HEK293T (cell line): ENCODE measurements at regions not wholly inside any gene's neighbourhood (a gene's known extent, or its start where the extent isn't known, plus 50 kb on each side); places are given as distances from the start of the nearest gene placed in this dataset.

ENCODE experiments used
- CTCF ChIA-PET: fragments of 350-600 bp; formaldehyde crosslinking; extraction: SDS; loops from one replicate; lab custom pipeline; 2021; ENCODE audit warnings: antibody characterized with exemption, inconsistent platforms; lab: Yijun Ruan, JAX
- POLR2A ChIA-PET: fragments of 350-600 bp; formaldehyde crosslinking; extraction: SDS; loops from one replicate; lab custom pipeline; 2020; ENCODE audit warnings: antibody characterized with exemption, inconsistent platforms; lab: Yijun Ruan, JAX
- DNase-seq: peaks from one replicate; pipeline ENCODE4 v3.0.0; 2012; ENCODE audit warnings: mixed read lengths; ENCODE audit errors: extremely low spot score
- ARNT ChIP-seq: fragments of 450-650 bp; IDR thresholded peaks from 2 replicates; pipeline ENCODE4 v1.6.1; 2017; ENCODE audit warnings: mild to moderate bottlenecking
- BHLHE40 ChIP-seq: fragments of 450-650 bp; IDR thresholded peaks from 2 replicates; pipeline ENCODE4 v1.6.1; 2016; ENCODE audit warnings: mild to moderate bottlenecking, moderate library complexity, borderline replicate concordance
- CTBP1 ChIP-seq: fragments of 450-650 bp; IDR thresholded peaks from 2 replicates; pipeline ENCODE4 v1.6.1; 2016; ENCODE audit warnings: borderline replicate concordance
- ELF4 ChIP-seq: fragments of 450-650 bp; IDR thresholded peaks from 2 replicates; pipeline ENCODE4 v1.6.1; 2017; ENCODE audit warnings: antibody characterized with exemption
- FOXA1 ChIP-seq: fragments of 450-650 bp; IDR thresholded peaks from 2 replicates; pipeline ENCODE4 v1.6.1; 2016; ENCODE audit warnings: mild to moderate bottlenecking
- FOXK2 ChIP-seq: fragments of 450-650 bp; IDR thresholded peaks from 2 replicates; pipeline ENCODE4 v1.6.1; 2016; ENCODE audit warnings: mild to moderate bottlenecking
- FOXM1 ChIP-seq: fragments of 450-650 bp; IDR thresholded peaks from 2 replicates; pipeline ENCODE4 v1.6.1; 2017; ENCODE audit warnings: mild to moderate bottlenecking, borderline replicate concordance
- HDGF ChIP-seq: fragments of 450-650 bp; IDR thresholded peaks from 2 replicates; pipeline ENCODE4 v1.6.1; 2017; ENCODE audit warnings: antibody characterized with exemption, borderline replicate concordance
- L3MBTL2 ChIP-seq: fragments of 450-650 bp; conservative IDR thresholded peaks from 2 replicates; pipeline ENCODE4 v1.6.1; 2016; ENCODE audit warnings: mild to moderate bottlenecking
- LEF1 ChIP-seq: fragments of 450-650 bp; IDR thresholded peaks from 2 replicates; pipeline ENCODE4 v1.6.1; 2017; ENCODE audit warnings: mild to moderate bottlenecking, borderline replicate concordance
- NFRKB ChIP-seq: fragments of 450-650 bp; IDR thresholded peaks from 2 replicates; pipeline ENCODE4 v1.6.1; 2016; ENCODE audit warnings: mild to moderate bottlenecking, moderate library complexity
- PKNOX1 ChIP-seq: fragments of 450-650 bp; IDR thresholded peaks from 2 replicates; pipeline ENCODE4 v1.6.1; 2016
- SP1 ChIP-seq: fragments of 450-650 bp; IDR thresholded peaks from 2 replicates; pipeline ENCODE4 v1.6.1; 2017
- SUZ12 ChIP-seq: fragments of 450-650 bp; IDR thresholded peaks from 2 replicates; pipeline ENCODE4 v1.6.1; 2016; ENCODE audit warnings: mild to moderate bottlenecking
- TARDBP ChIP-seq: fragments of 450-650 bp; IDR thresholded peaks from 2 replicates; pipeline ENCODE4 v1.6.1; 2016
- ZNF384 ChIP-seq: fragments of 450-650 bp; IDR thresholded peaks from 2 replicates; pipeline ENCODE4 v1.6.1; 2016

- TF ChIP-seq PKNOX1 (no peak), ZNF384 (no peak), NFRKB (no peak), ELF4 (no peak), HDGF (no peak), ARNT (no peak), SP1 (no peak), FOXK2 (no peak), FOXM1 (no peak), BHLHE40 (no peak), L3MBTL2 (no peak), SUZ12 (no peak), FOXA1 (no peak), LEF1 (no peak), TARDBP (no peak)
- no peak for DNase-seq
- POLR2A ChIA-PET = no interaction called here
- CTCF ChIA-PET = no interaction called here
Observed at GRCh38 chr12:88763536-88764100, 183.3 kb upstream of the KITLG start.

- no peak for TF ChIP-seq ELF4
- no peak for TF ChIP-seq ZNF384
- no peak for TF ChIP-seq FOXM1
- TF ChIP-seq FOXK2 = no peak
- no peak for TF ChIP-seq FOXA1
- no peak for TF ChIP-seq LEF1
- TF ChIP-seq ARNT = no peak
- TF ChIP-seq HDGF = no peak
- TF ChIP-seq SUZ12 = no peak
- CTCF ChIA-PET = no interaction called here
Observed at GRCh38 chr12:88758176-88758575, 177.9 kb upstream of the KITLG start.

GRCh38 chr12:88756917-88757316 is 176.6 kb upstream of the KITLG start:
- POLR2A ChIA-PET = no interaction called here
- no peak for DNase-seq
- TF ChIP-seq L3MBTL2 (no peak), PKNOX1 (no peak), LEF1 (no peak), HDGF (no peak), FOXM1 (no peak), SUZ12 (no peak), FOXA1 (no peak), ELF4 (no peak), BHLHE40 (no peak), ZNF384 (no peak), TARDBP (no peak), CTBP1 (no peak)
- CTCF ChIA-PET = no interaction called here

More at GRCh38 chr12:88758176-88758575, 177.9 kb upstream of the KITLG start:
- no peak for DNase-seq
- POLR2A ChIA-PET = no interaction called here

- TF ChIP-seq CTBP1 (no peak), BHLHE40 (no peak)
- CTCF ChIA-PET = no interaction called here
- POLR2A ChIA-PET = no interaction called here
- no peak for DNase-seq
Observed at GRCh38 chr12:88756153-88756552, 175.9 kb upstream of the KITLG start.

- no peak for DNase-seq
Observed at GRCh38 chr12:88753707-88754106, 173.4 kb upstream of the KITLG start.

GRCh38 chr12:88753066-88753465 is 172.8 kb upstream of the KITLG start:
- POLR2A ChIA-PET = no interaction called here
- TF ChIP-seq ARNT = no peak
- TF ChIP-seq FOXA1 = no peak
- TF ChIP-seq BHLHE40 = no peak
- TF ChIP-seq TARDBP = no peak
- no peak for TF ChIP-seq L3MBTL2
- TF ChIP-seq FOXM1 = no peak
- no peak for TF ChIP-seq SUZ12
- no peak for TF ChIP-seq HDGF
- no peak for TF ChIP-seq CTBP1
- no peak for TF ChIP-seq ELF4
- no peak for TF ChIP-seq FOXK2
- TF ChIP-seq PKNOX1 = no peak
- TF ChIP-seq ZNF384 = no peak
- TF ChIP-seq LEF1 = no peak
- no peak for TF ChIP-seq NFRKB
- CTCF ChIA-PET = no interaction called here
- DNase-seq = no peak

More at GRCh38 chr12:88753707-88754106, 173.4 kb upstream of the KITLG start:
- ChIA-PET POLR2A (no interaction called here), CTCF (no interaction called here)
- TF ChIP-seq HDGF (no peak), ARNT (no peak), LEF1 (no peak), PKNOX1 (no peak), SP1 (no peak), FOXA1 (no peak), TARDBP (no peak), BHLHE40 (no peak), FOXK2 (no peak), L3MBTL2 (no peak), SUZ12 (no peak), CTBP1 (no peak), NFRKB (no peak), ELF4 (no peak), ZNF384 (no peak), FOXM1 (no peak)
